Thoracic aorta (tissue), 2 donors: ENCODE measurements at regions not wholly inside any gene's neighbourhood (a gene's known extent, or its start where the extent isn't known, plus 50 kb on each side); places are given as distances from the start of the nearest gene placed in this dataset.
"Not testable (repeated sequence)": the region's sequence is repeated elsewhere in the genome, so short reads cannot be mapped to it uniquely, and the experiment has no call there.

Source experiments
- ATAC-seq: fragments of 150-250 bp; one replicate; pipeline ENCODE4 v1.8.0; 2017; ENCODE audit warnings: low read depth; ENCODE audit not compliant: insufficient number of reproducible peaks, low FRiP score
- DNase-seq: peaks from one replicate; pipeline ENCODE4 v3.0.0-alpha.2; 2020; ENCODE audit warnings: low spot score
- H3K27ac ChIP-seq, 2 donors: fragments of 200-600 bp; sonication (generic); 1 replicate in 1 of 2; 2 replicates in 1 of 2; pipeline ENCODE4 v1.5.1; 2016; ENCODE audit warnings: mild to moderate bottlenecking in 2 of 2, moderate library complexity in 2 of 2
- H3K27me3 ChIP-seq: fragments of 200-600 bp; sonication (generic); replicated peaks from 2 replicates; pipeline ENCODE4 v1.6.0; 2016; ENCODE audit warnings: mild to moderate bottlenecking; ENCODE audit not compliant: insufficient read depth
- H3K36me3 ChIP-seq: fragments of 200-600 bp; sonication (generic); one replicate; pipeline ENCODE4 v1.5.1; 2016
- H3K4me1 ChIP-seq, 2 donors: fragments of 200-600 bp; sonication (generic); 1 replicate in 1 of 2; 2 replicates in 1 of 2; pipeline versions ENCODE4 v1.5.1 to v1.6.0; 2016; ENCODE audit warnings: low read depth in 2 of 2, mild to moderate bottlenecking in 1 of 2; ENCODE audit not compliant: control insufficient read depth in 1 of 2
- H3K4me3 ChIP-seq: fragments of 200-600 bp; sonication (generic); 2 replicates; pipeline ENCODE4 v1.5.1; 2016; ENCODE audit warnings: mild to moderate bottlenecking
- H3K9me3 ChIP-seq: fragments of 200-600 bp; sonication (generic); 2 replicates; pipeline ENCODE4 v1.5.1; 2016
- TF ChIP-seq, protein P1 (sequence below): fragments of 200-600 bp; sonication (generic); IDR thresholded peaks from one replicate; pipeline ENCODE4 v1.5.1; 2019; ENCODE audit warnings: antibody characterized with exemption

DNA sequence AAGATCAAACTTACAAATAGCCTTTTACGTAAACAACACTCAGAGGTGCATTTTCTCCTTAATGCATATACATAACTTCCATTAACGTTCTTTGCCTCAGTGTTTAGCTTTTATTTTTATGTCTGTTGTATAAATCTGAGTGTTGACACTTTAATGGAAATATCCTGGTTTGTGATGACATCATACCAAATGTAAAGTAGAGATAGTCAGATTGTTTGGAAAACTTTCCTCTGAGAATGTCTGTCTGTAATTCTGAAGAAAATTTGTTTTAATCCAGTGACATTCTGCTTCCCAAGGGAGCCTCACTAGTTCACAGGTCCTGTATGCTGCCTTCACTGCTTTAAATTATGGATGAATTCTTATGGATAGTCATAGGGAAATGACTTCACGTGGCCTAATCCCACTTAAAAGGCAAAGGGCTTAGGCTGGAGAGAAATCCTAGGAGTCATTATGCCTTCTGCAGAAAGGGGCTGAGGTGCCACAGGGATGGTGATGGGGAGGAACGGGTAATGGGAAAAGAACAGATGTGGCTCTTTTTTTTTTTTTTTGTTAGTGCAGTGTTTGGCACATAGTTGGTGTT lies 93.2 kb downstream of the DNAJB9 start:
- H3K4me1 ChIP-seq, result no peaks in the 10 kb centered on the region
- H3K27me3 ChIP-seq, result no peaks in the 10 kb centered on the region
- H3K27ac ChIP-seq, result no peak overlapping the region
- H3K36me3 ChIP-seq, result no peaks in the 10 kb centered on the region
- no peak overlapping the region for H3K4me3 ChIP-seq
- no peaks in the 10 kb centered on the region for H3K9me3 ChIP-seq
- ATAC-seq (no peak), DNase-seq (no peak)
- TF ChIP-seq, protein P1, sequence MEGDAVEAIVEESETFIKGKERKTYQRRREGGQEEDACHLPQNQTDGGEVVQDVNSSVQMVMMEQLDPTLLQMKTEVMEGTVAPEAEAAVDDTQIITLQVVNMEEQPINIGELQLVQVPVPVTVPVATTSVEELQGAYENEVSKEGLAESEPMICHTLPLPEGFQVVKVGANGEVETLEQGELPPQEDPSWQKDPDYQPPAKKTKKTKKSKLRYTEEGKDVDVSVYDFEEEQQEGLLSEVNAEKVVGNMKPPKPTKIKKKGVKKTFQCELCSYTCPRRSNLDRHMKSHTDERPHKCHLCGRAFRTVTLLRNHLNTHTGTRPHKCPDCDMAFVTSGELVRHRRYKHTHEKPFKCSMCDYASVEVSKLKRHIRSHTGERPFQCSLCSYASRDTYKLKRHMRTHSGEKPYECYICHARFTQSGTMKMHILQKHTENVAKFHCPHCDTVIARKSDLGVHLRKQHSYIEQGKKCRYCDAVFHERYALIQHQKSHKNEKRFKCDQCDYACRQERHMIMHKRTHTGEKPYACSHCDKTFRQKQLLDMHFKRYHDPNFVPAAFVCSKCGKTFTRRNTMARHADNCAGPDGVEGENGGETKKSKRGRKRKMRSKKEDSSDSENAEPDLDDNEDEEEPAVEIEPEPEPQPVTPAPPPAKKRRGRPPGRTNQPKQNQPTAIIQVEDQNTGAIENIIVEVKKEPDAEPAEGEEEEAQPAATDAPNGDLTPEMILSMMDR, result no peak

DNA sequence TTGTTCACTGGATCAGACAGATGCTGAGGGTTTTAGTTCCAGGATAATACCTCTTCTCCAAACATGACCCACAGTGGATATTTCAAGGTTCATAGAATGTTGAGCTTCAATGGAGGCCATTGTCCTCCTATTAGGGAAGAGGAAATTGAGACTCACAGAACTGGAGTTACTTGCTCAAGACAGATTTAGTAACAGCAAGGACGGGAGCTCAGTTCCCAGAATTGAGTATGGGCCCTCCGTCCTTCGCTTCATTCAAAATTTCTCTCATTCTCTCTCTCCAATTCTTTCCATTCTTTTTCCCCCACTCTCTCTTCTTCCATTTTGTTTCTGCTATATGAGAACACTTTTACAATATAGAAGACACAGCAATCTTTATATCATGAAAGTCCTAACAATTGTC lies 94.0 kb downstream of the DNAJB9 start:
- Histone ChIP-seq H3K27me3 (no peaks in the 10 kb centered on the region), H3K36me3 (no peaks in the 10 kb centered on the region), H3K9me3 (no peaks in the 10 kb centered on the region), H3K4me3 (no peak overlapping the region), H3K4me1 (no peaks in the 10 kb centered on the region), H3K27ac (no peak overlapping the region)
- DNase-seq (no peak), ATAC-seq (no peak)
- TF ChIP-seq, protein P1, result no peak

DNA sequence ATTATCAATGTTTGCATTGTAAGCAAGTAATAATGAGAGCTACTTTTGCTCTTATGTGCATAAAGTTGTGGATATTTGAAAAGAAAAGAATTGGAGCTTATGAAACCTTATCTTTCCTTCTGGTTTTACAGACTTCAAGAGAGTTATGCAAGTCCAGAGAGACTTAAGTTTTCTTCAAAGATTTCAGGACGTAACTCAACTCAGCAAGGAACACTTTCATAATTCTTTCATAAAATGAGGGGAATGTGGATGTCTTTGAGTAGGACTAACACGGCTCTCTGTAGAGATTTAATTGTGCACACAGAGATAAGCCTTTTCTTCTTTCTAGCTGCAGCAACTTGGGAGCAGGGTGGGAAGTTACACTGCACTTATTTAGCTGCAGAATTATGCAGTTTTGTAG lies 97.5 kb downstream of the DNAJB9 start:
- ATAC-seq (no peak), DNase-seq (no peak)
- Histone ChIP-seq H3K4me1 (no peaks in the 10 kb centered on the region), H3K9me3 (no peaks in the 10 kb centered on the region), H3K36me3 (no peaks in the 10 kb centered on the region), H3K27ac (no peak overlapping the region), H3K4me3 (no peak overlapping the region), H3K27me3 (no peaks in the 10 kb centered on the region)
- TF ChIP-seq, protein P1, result no peak

DNA sequence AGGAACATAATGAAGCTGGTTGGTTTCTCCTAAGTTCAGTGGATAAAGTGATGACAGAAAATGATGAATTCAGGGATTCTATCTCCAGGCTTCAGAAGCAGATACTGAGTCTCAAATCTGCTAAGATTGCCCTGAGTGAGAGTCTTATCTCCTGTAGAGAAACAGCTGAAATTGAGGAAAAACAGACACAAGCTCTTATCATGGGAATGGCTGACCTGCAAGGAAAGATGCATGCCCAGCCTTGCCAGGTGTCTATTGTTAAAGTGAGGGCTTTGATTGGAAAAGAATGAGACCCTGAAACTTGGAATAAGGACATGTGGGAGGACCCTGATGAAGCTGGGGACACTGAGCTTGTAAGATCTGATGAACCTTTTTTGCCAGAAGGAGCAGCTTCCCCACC lies 100.3 kb downstream of the DNAJB9 start:
- no peak for DNase-seq

DNA sequence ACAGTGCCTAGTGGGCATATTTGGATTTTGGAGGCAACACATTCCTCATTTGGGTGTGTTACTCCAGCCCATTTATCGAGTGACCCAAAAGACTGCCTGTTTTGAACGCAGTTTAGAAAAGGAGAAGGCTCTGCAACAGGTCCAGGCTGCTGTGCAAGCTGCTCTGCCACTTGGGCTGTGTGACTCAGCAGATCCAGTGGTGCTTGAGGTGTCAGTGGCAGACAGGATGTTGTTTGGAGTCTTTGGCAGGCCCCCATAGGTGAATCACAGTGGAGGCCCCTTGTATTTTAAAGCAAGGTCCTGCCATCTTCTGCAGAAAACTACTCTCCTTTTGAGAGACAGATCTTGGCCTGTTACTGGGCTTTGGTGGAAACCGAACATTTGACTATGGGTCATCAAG lies 104.0 kb downstream of the DNAJB9 start:
- H3K36me3 ChIP-seq, result not testable (repeated sequence)

More for the DNA sequence above, 100.3 kb downstream of the DNAJB9 start:
- no peaks in the 10 kb centered on the region for H3K27me3 ChIP-seq
- no peaks in the 10 kb centered on the region for H3K36me3 ChIP-seq
- H3K4me1 ChIP-seq, result no peaks in the 10 kb centered on the region
- ATAC-seq, result no peak
- TF ChIP-seq, protein P1, result no peak
- no peaks in the 10 kb centered on the region for H3K9me3 ChIP-seq
- no peak overlapping the region for H3K4me3 ChIP-seq
- no peak overlapping the region for H3K27ac ChIP-seq

DNA sequence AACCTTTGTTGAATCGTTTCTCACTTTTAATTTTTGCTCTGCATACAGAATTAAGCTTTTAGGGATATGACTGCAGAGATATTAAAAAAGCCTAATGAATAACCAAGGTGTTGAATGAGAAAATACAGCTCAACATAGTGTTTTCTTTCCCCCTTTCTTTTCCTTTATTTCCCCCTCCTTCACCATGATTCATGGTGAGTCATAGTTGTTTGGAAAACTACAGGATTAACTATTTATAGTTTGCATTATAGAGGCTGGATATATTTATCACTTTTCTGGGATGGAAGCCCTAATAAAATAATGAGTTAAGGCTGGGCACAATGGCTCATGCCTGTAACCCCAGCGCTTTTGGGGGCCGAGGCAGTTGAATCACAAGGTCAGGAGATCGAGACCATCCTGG lies 115.0 kb downstream of the DNAJB9 start:
- no peaks in the 10 kb centered on the region for H3K27me3 ChIP-seq
- no peaks in the 10 kb centered on the region for H3K4me1 ChIP-seq

More for the DNA sequence above, 104.0 kb downstream of the DNAJB9 start:
- DNase-seq, H3K4me3 ChIP-seq, H3K27me3 ChIP-seq, H3K4me1 ChIP-seq, ATAC-seq, H3K9me3 ChIP-seq, H3K27ac ChIP-seq: not testable (repeated sequence)

More for the DNA sequence above, 115.0 kb downstream of the DNAJB9 start:
- Histone ChIP-seq H3K4me3 (no peak overlapping the region), H3K36me3 (no peaks in the 10 kb centered on the region), H3K27ac (no peak overlapping the region), H3K9me3 (no peaks in the 10 kb centered on the region)
- TF ChIP-seq, protein P1, result no peak
- ATAC-seq, result no peak
- no peak for DNase-seq
